ENCODE measurements at regions not wholly inside any gene's neighbourhood (a gene's known extent, or its start where the extent isn't known, plus 50 kb on each side); places are given as distances from the start of the nearest gene placed in this dataset.

- peaks cover 0 to 12% of the 10 kb centered on the region in 2 experiments; a peak in 1 of 4 replicates for H3K4me1 ChIP-seq (ENCODE audit: control insufficient read depth in 1 of 2, insufficient read depth in 2 of 2, low read depth in 1 of 2, low read length in 1 of 2)
- H3K4me2 ChIP-seq, result no peak overlapping the region
- ChIA-PET POLR2A (no interaction called here), CTCF (interaction anchor here (1.0 to 1.3 kb wide), 2 partner anchors 197 to 383 kb away, joined by 3 read pairs; no protein-coding TSS in a partner anchor)
- no peaks in the 10 kb centered on the region for H4K20me1 ChIP-seq (ENCODE audit: insufficient read depth)
- H3F3A ChIP-seq (replicated peaks; ENCODE audit: insufficient read depth), result no peaks in the 10 kb centered on the region
- H3K4me3 ChIP-seq (ENCODE audit: low read depth in 2 of 2, low read length in 1 of 2), result no peak overlapping the region
- H3K9me3 ChIP-seq, result no peaks in the 10 kb centered on the region
- no peak overlapping the region for H3K27ac ChIP-seq (ENCODE audit: low read depth in 2 of 2, low read length in 1 of 2)
- TF ChIP-seq GATA2 (CRISPR knock-in tag; IDR thresholded peaks at IDR 0.05) (peak; percentile 44; the same call in 1 of the 2 replicates), USF2 (IDR thresholded peaks at IDR 0.05; ENCODE audit: borderline replicate concordance, low read depth, low read length) (no peak)
- H3K27me3 ChIP-seq (ENCODE audit: insufficient read depth), result no peaks in the 10 kb centered on the region
- WGBS (ENCODE audit: low lambda C conversion rate), result 69% methylated on average over 13 of the region's 13 CpGs
- no peaks in the 10 kb centered on the region for H3K9me2 ChIP-seq
- no peak for DNase-seq
- no peak overlapping the region for H3K9ac ChIP-seq
- no peaks in the 10 kb centered on the region for H3K79me2 ChIP-seq (ENCODE audit: insufficient read depth)
- H3K36me3 ChIP-seq (replicated peaks in 1 of 2; ENCODE audit: control insufficient read depth in 1 of 2, insufficient read depth in 2 of 2, low read length in 1 of 2), result no peaks in the 10 kb centered on the region
- H2AFZ ChIP-seq (ENCODE audit: low read depth), result no peak overlapping the region
These were observed 81.0 kb upstream of the TMEM18 start for GRCh38 chr2:758073-758820.

DNA sequence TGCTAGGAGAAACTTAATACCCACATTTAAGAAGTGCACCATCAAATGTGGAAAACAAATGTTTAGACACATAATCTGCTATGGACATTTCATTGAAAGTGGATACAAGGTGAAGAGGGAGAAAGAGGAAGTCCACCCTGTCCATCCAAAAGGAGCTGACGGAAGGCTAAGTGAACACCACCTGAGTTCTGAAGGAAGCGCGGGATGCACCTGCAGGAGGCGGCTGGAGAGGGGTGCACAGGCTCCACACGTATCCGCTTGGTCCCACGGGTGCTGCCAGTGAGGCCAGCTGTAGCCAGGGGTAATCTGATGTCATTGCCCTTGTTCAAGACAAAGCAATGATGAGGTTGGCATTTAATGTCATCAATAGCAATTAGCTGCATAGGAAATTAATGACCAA lies 75.9 kb upstream of the TMEM18 start:
- no peak overlapping the region for H3K27ac ChIP-seq (ENCODE audit: low read depth in 2 of 2, low read length in 1 of 2)
- H3K27me3 ChIP-seq (ENCODE audit: insufficient read depth), result no peaks in the 10 kb centered on the region
- no peak overlapping the region for H3K9ac ChIP-seq
- H3K36me3 ChIP-seq (replicated peaks in 1 of 2; ENCODE audit: control insufficient read depth in 1 of 2, insufficient read depth in 2 of 2, low read length in 1 of 2), result no peaks in the 10 kb centered on the region
- TF ChIP-seq EP300 (IDR thresholded peaks at IDR 0.05; ENCODE audit: borderline replicate concordance in 1 of 2, low read depth in 1 of 2, low read length in 1 of 2) (no peak), POLR2AphosphoS5 (IDR thresholded peaks at IDR 0.05; ENCODE audit: low read depth, low read length) (no peak), RCOR1 (IDR thresholded peaks at IDR 0.05; ENCODE audit: low read length) (no peak), RAD21 (IDR thresholded peaks at IDR 0.05; ENCODE audit: low read length) (no peak), ELF1 (IDR thresholded peaks at IDR 0.05) (no peak), RFX5 (IDR thresholded peaks at IDR 0.05; ENCODE audit: low read length) (no peak), NFIC (IDR thresholded peaks at IDR 0.05; ENCODE audit: borderline replicate concordance) (no peak), PBX3 (IDR thresholded peaks at IDR 0.05) (no peak), FOXM1 (IDR thresholded peaks at IDR 0.05; ENCODE audit: low read depth) (no peak), TCF12 (IDR thresholded peaks at IDR 0.05) (no peak), GABPA (IDR thresholded peaks at IDR 0.05; ENCODE audit: low read depth) (no peak), FOSL2 (IDR thresholded peaks at IDR 0.05; ENCODE audit: borderline replicate concordance, low read depth) (no peak), FOXJ3 (CRISPR knock-in tag; IDR thresholded peaks at IDR 0.05) (no peak), MXI1 (IDR thresholded peaks at IDR 0.05; ENCODE audit: low read depth, low read length) (no peak)
- TF ChIP-seq, protein P1, sequence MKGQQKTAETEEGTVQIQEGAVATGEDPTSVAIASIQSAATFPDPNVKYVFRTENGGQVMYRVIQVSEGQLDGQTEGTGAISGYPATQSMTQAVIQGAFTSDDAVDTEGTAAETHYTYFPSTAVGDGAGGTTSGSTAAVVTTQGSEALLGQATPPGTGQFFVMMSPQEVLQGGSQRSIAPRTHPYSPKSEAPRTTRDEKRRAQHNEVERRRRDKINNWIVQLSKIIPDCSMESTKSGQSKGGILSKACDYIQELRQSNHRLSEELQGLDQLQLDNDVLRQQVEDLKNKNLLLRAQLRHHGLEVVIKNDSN (IDR thresholded peaks at IDR 0.05; ENCODE audit: borderline replicate concordance, low read depth), result no peak
- H3K9me3 ChIP-seq, result no peaks in the 10 kb centered on the region
- ChIA-PET POLR2A (no interaction called here), CTCF (no interaction called here)
- no peaks in the 10 kb centered on the region for H3K9me2 ChIP-seq
- no peak overlapping the region for H2AFZ ChIP-seq (ENCODE audit: low read depth)
- WGBS (ENCODE audit: low lambda C conversion rate), result 80% methylated on average over 7 of the region's 7 CpGs
- H4K20me1 ChIP-seq (ENCODE audit: insufficient read depth), result no peaks in the 10 kb centered on the region
- H3K79me2 ChIP-seq (ENCODE audit: insufficient read depth), result no peaks in the 10 kb centered on the region
- DNase-seq, result no peak
- no peak overlapping the region for H3K4me3 ChIP-seq (ENCODE audit: low read depth in 2 of 2, low read length in 1 of 2)
- H3K4me1 ChIP-seq (ENCODE audit: control insufficient read depth in 1 of 2, insufficient read depth in 2 of 2, low read depth in 1 of 2, low read length in 1 of 2), result 0 out of 4 replicates have a peak, but pooled peaks cover 0 to under 1% of the 10 kb centered on the region in 2 experiments
- no peak overlapping the region for H3K4me2 ChIP-seq
- H3F3A ChIP-seq (replicated peaks; ENCODE audit: insufficient read depth), result no peaks in the 10 kb centered on the region
